ENCODE measurements at regions not wholly inside any gene's neighbourhood (a gene's known extent, or its start where the extent isn't known, plus 50 kb on each side); places are given as distances from the start of the nearest gene placed in this dataset.

DNA sequence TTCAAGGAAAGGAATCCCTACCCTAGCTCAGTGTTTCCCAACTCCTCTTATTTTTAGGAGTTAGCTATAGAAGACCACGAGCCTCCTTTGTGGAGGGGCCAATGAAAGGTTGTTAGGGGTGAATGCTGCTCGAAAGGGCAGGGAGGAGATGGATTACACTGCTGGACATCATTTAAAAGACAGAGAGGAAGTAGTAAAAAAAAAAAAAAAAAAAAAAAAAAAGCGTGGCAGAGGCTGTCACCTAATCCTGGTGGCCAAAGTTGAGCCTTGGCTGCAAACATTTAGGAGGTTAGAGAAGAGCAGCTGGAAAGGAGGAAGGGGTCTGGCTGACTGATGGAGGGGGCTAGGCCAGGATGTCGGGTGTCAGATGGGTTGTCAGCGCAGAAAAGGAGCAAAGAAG, 139.0 kb upstream of the KLF7 start:
- no peak for ATAC-seq
- Histone ChIP-seq H3K27me3 (ENCODE audit: control insufficient read depth, insufficient read depth, low read length) (no peaks in the 10 kb centered on the region), H3K4me1 (ENCODE audit: control insufficient read depth, insufficient read depth, low read length) (no peaks in the 10 kb centered on the region), H3K9me3 (ENCODE audit: control insufficient read depth, insufficient read depth, low read depth, low read length) (no peaks in the 10 kb centered on the region), H3K36me3 (ENCODE audit: control insufficient read depth, insufficient read depth, low read length) (no peaks in the 10 kb centered on the region), H3K27ac (ENCODE audit: low read length) (no peak overlapping the region), H3K4me3 (ENCODE audit: low read depth in 2 of 2, low read length in 2 of 2) (no peak overlapping the region)
- in situ Hi-C loops (cut with HindIII; ENCODE audit: low pct_unique_long_range_greater_than_20kb, low sequenced_read_pairs): no loop called here
- DNase-seq (ENCODE audit: low read depth, low spot score): no peak
- POLR2A ChIA-PET: no interaction called here
- no peak for TF ChIP-seq TCF7L2 (IDR thresholded peaks at IDR 0.05; ENCODE audit: low read depth, low read length)
- no peak for TF ChIP-seq CTCF (IDR thresholded peaks at IDR 0.05)
- TF ChIP-seq POLR2AphosphoS5 (IDR thresholded peaks at IDR 0.05; ENCODE audit: low read depth, low read length): no peak
- no peak for TF ChIP-seq REST (IDR thresholded peaks at IDR 0.05; ENCODE audit: insufficient read depth in 1 of 2, low read depth in 2 of 2, low read length in 1 of 2)
- no peak for TF ChIP-seq SIN3A (IDR thresholded peaks at IDR 0.05; ENCODE audit: borderline replicate concordance, insufficient read depth, low read depth, low read length)
- BruUV-seq (replicated peaks): no TSS peak
- intact Hi-C loops (cut with micrococcal nuclease; ENCODE audit: unreplicated experiment): no loop called here
- CTCF ChIA-PET: no interaction called here

- Histone ChIP-seq H3K27me3 (ENCODE audit: control insufficient read depth, insufficient read depth, low read length) (no peaks in the 10 kb centered on the region), H3K36me3 (ENCODE audit: control insufficient read depth, insufficient read depth, low read length) (no peaks in the 10 kb centered on the region), H3K4me1 (ENCODE audit: control insufficient read depth, insufficient read depth, low read length) (no peaks in the 10 kb centered on the region), H3K4me3 (ENCODE audit: low read depth in 2 of 2, low read length in 2 of 2) (no peak overlapping the region), H3K9me3 (ENCODE audit: control insufficient read depth, insufficient read depth, low read depth, low read length) (no peaks in the 10 kb centered on the region), H3K27ac (ENCODE audit: low read length) (no peak overlapping the region)
- ChIA-PET POLR2A (no interaction called here), CTCF (no interaction called here)
- ATAC-seq: no peak
- TF ChIP-seq TCF7L2 (IDR thresholded peaks at IDR 0.05; ENCODE audit: low read depth, low read length): no peak
- peak in 1 of 2 experiments; percentile 54; a peak in 3 of 4 replicates for TF ChIP-seq REST (IDR thresholded peaks at IDR 0.05; ENCODE audit: insufficient read depth in 1 of 2, low read depth in 2 of 2, low read length in 1 of 2)
- in situ Hi-C loops (cut with HindIII; ENCODE audit: low pct_unique_long_range_greater_than_20kb, low sequenced_read_pairs): no loop called here
- no peak for DNase-seq (ENCODE audit: low read depth, low spot score)
- BruUV-seq (replicated peaks): no TSS peak
- intact Hi-C loops (cut with micrococcal nuclease; ENCODE audit: unreplicated experiment): no loop called here
Observed at GRCh38 chr2:207308519-207309224, 142.9 kb upstream of the KLF7 start.

Data from Panc1 (cell line).